ENCODE measurements at regions not wholly inside any gene's neighbourhood (a gene's known extent, or its start where the extent isn't known, plus 50 kb on each side); places are given as distances from the start of the nearest gene placed in this dataset.
A peak's percentile ranks its signal among the peaks of the same experiment; 100 is the strongest.

DNA sequence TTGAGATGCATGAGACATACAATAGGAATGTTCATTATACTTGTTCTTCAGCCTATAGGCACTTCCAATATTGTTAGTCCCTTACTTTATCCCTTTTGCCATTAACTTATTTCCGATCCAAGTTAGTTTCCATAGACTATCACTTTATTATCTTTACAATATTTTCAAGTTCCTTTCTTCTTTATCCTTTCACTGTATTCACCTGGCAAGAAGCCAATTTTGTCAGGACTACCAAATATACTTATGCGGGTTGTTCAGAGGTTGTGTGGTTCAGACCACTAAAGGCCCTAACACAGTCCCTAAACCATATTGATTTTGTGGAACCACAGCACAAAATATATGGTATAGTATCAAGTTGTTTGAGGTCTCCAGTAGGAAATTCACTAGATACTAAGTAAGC, 245.0 kb upstream of the HTR2C start:
- intact Hi-C loops (cut with micrococcal nuclease) = no loop called here
- H3K36me3 ChIP-seq (ENCODE audit: control insufficient read depth, insufficient read depth, low read length) = no peaks in the 10 kb centered on the region
- H3K4me3 ChIP-seq = no peak overlapping the region
- 0% methylated on average over 2 of the region's 2 CpGs for WGBS (ENCODE audit: insufficient coverage, low coverage, missing lambda C conversion rate)
- H3K27ac ChIP-seq (ENCODE audit: extremely low read depth, low read depth, low read length) = no peak overlapping the region
- FAIRE-seq (no peak), DNase-seq (ENCODE audit: extremely low read depth in 1 of 4, low spot score in 3 of 4) (no peak), ATAC-seq (no peak)
- no peaks in the 10 kb centered on the region for H3K9me3 ChIP-seq (replicated peaks; ENCODE audit: control insufficient read depth, insufficient read depth, low read depth, low read length)
- no peaks in the 10 kb centered on the region for H3K4me1 ChIP-seq (replicated peaks in 1 of 2; ENCODE audit: control insufficient read depth in 2 of 2, insufficient read depth in 2 of 2, low read length in 2 of 2)
- H3K9ac ChIP-seq (ENCODE audit: insufficient read depth in 1 of 2, low read depth in 2 of 2, low read length in 2 of 2) = no peak overlapping the region
- BruUV-seq (replicated peaks) = no TSS peak
- in situ Hi-C loops (cut with MboI) = loop anchor here (5.0 to 10.0 kb wide), 2 partner anchors 62 to 184 kb away; no protein-coding TSS in a partner anchor
- H4K20me1 ChIP-seq (replicated peaks; ENCODE audit: control insufficient read depth, insufficient read depth, low read length) = no peaks in the 10 kb centered on the region
- ChIA-PET CTCF (ENCODE audit: low intra/inter-chr PET ratio) (no interaction called here), POLR2A (no interaction called here)
- no peaks in the 10 kb centered on the region for H3K79me2 ChIP-seq (ENCODE audit: control insufficient read depth, insufficient read depth, low read length)
- no peaks in the 10 kb centered on the region for H3K27me3 ChIP-seq (ENCODE audit: control insufficient read depth in 2 of 2, insufficient read depth in 2 of 2, low read length in 2 of 2)
- TF ChIP-seq DLX4 (CRISPR knock-in tag; IDR thresholded peaks at IDR 0.05) = no peak
- TF ChIP-seq SRSF1 (IDR thresholded peaks at IDR 0.05; ENCODE audit: low read depth, low read length) = no peak
- TF ChIP-seq, protein P1, sequence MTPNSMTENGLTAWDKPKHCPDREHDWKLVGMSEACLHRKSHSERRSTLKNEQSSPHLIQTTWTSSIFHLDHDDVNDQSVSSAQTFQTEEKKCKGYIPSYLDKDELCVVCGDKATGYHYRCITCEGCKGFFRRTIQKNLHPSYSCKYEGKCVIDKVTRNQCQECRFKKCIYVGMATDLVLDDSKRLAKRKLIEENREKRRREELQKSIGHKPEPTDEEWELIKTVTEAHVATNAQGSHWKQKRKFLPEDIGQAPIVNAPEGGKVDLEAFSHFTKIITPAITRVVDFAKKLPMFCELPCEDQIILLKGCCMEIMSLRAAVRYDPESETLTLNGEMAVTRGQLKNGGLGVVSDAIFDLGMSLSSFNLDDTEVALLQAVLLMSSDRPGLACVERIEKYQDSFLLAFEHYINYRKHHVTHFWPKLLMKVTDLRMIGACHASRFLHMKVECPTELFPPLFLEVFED (CRISPR knock-in tag; conservative IDR thresholded peaks at IDR 0.05) = no peak
- peak; percentile 82 for TF ChIP-seq NFIX (CRISPR knock-in tag; IDR thresholded peaks at IDR 0.05; ENCODE audit: low read depth)
- TF ChIP-seq MAFF (IDR thresholded peaks at IDR 0.05; ENCODE audit: low read length) = no peak
- TF ChIP-seq, protein P2, sequence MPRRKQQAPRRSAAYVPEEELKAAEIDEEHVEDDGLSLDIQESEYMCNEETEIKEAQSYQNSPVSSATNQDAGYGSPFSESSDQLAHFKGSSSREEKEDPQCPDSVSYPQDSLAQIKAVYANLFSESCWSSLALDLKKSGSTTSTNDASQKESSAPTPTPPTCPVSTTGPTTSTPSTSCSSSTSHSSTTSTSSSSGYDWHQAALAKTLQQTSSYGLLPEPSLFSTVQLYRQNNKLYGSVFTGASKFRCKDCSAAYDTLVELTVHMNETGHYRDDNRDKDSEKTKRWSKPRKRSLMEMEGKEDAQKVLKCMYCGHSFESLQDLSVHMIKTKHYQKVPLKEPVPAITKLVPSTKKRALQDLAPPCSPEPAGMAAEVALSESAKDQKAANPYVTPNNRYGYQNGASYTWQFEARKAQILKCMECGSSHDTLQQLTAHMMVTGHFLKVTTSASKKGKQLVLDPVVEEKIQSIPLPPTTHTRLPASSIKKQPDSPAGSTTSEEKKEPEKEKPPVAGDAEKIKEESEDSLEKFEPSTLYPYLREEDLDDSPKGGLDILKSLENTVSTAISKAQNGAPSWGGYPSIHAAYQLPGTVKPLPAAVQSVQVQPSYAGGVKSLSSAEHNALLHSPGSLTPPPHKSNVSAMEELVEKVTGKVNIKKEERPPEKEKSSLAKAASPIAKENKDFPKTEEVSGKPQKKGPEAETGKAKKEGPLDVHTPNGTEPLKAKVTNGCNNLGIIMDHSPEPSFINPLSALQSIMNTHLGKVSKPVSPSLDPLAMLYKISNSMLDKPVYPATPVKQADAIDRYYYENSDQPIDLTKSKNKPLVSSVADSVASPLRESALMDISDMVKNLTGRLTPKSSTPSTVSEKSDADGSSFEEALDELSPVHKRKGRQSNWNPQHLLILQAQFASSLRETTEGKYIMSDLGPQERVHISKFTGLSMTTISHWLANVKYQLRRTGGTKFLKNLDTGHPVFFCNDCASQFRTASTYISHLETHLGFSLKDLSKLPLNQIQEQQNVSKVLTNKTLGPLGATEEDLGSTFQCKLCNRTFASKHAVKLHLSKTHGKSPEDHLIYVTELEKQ (CRISPR knock-in tag; IDR thresholded peaks at IDR 0.05) = no peak
- peak; percentile 91 for TF ChIP-seq NFIC (IDR thresholded peaks at IDR 0.05)
- no peaks in the 10 kb centered on the region for H3K9me1 ChIP-seq (ENCODE audit: control insufficient read depth, insufficient read depth, low read length)
- H2AFZ ChIP-seq (ENCODE audit: low read depth, low read length) = no peak overlapping the region
- H3K4me2 ChIP-seq (ENCODE audit: insufficient read depth, low read length) = no peak overlapping the region
